CD14-positive monocyte (primary cell): ENCODE measurements at regions not wholly inside any gene's neighbourhood (a gene's known extent, or its start where the extent isn't known, plus 50 kb on each side); places are given as distances from the start of the nearest gene placed in this dataset.

ENCODE experiments used
- DNase-seq, 3 donors: peaks; one replicate each; pipeline ENCODE4 v3.0.0-alpha.2; 2011 to 2022
- H2AFZ ChIP-seq: 2 replicates; pipeline ENCODE4 v1.6.0; 2012; ENCODE audit warnings: mild to moderate bottlenecking, low read depth, low read length, inconsistent platforms; ENCODE audit not compliant: insufficient read depth, poor library complexity, severe bottlenecking
- H3K27ac ChIP-seq, 2 donors: 1 replicate in 1 of 2; 2 replicates in 1 of 2; pipeline ENCODE4 v1.5.1; 2012 to 2013; ENCODE audit warnings: low read length in 2 of 2, control low read depth in 1 of 2, inconsistent platforms in 1 of 2, low read depth in 1 of 2, mild to moderate bottlenecking in 1 of 2
- H3K27me3 ChIP-seq, 2 donors: one replicate each; pipeline versions ENCODE4 v1.6.0 to v1.6.1; 2011 to 2013; ENCODE audit warnings: low read length in 2 of 2; ENCODE audit not compliant: control insufficient read depth in 2 of 2, insufficient read depth in 2 of 2
- H3K36me3 ChIP-seq, 2 donors: replicated peaks in 1 of 2; 1 replicate in 1 of 2; 2 replicates in 1 of 2; pipeline versions ENCODE4 v1.5.1 to v1.6.1; 2012 to 2013; ENCODE audit warnings: low read length in 2 of 2, control low read depth in 1 of 2, inconsistent platforms in 1 of 2, mild to moderate bottlenecking in 1 of 2; ENCODE audit not compliant: insufficient read depth in 2 of 2, control insufficient read depth in 1 of 2
- H3K4me1 ChIP-seq, 2 donors: 1 replicate in 1 of 2; 2 replicates in 1 of 2; pipeline versions ENCODE4 v1.5.1 to v1.6.1; 2012 to 2013; ENCODE audit warnings: low read length in 2 of 2, control low read depth in 1 of 2, inconsistent platforms in 1 of 2, mild to moderate bottlenecking in 1 of 2, moderate library complexity in 1 of 2; ENCODE audit not compliant: insufficient read depth in 2 of 2, control insufficient read depth in 1 of 2
- H3K4me2 ChIP-seq: replicated peaks from 2 replicates; pipeline ENCODE3; 2012; ENCODE audit warnings: low read length, moderate library complexity, mild to moderate bottlenecking; ENCODE audit not compliant: poor library complexity, severe bottlenecking; ENCODE audit errors: extremely low read depth
- H3K4me3 ChIP-seq, 3 experiments: fragments of 200-600 bp in 1 of 3; sonication (generic) in 1 of 3; replicated peaks in 1 of 3; 1 replicate in 2 of 3; 2 replicates in 1 of 3; pipeline ENCODE4 v1.5.1; 2011 to 2013; ENCODE audit warnings: low read length in 3 of 3, mild to moderate bottlenecking in 3 of 3, control low read depth in 2 of 3, low read depth in 2 of 3, inconsistent platforms in 1 of 3, moderate library complexity in 1 of 3
- H3K79me2 ChIP-seq: 2 replicates; pipeline ENCODE4 v1.6.0; 2012; ENCODE audit warnings: mild to moderate bottlenecking, control low read depth, inconsistent platforms, low read length, moderate library complexity; ENCODE audit not compliant: insufficient read depth
- H3K9ac ChIP-seq: 2 replicates; pipeline ENCODE4 v1.6.0; 2017; ENCODE audit warnings: low read length, mild to moderate bottlenecking; ENCODE audit not compliant: insufficient read depth, poor library complexity, severe bottlenecking
- H3K9me3 ChIP-seq, 2 donors: replicated peaks in 1 of 2; 1 replicate in 1 of 2; 2 replicates in 1 of 2; pipeline versions ENCODE4 v1.5.1 to v1.6.1; 2012 to 2013; ENCODE audit warnings: low read length in 2 of 2, control low read depth in 1 of 2; ENCODE audit not compliant: control insufficient read depth in 1 of 2, insufficient read depth in 1 of 2
- H4K20me1 ChIP-seq: 2 replicates; pipeline ENCODE4 v1.6.0; 2012; ENCODE audit warnings: mild to moderate bottlenecking, low read length, control low read depth, moderate library complexity; ENCODE audit not compliant: insufficient read depth
- H3K27ac Mint-ChIP-seq, 7 donors: one replicate each; pipeline ENCODE4 v1.8.0; 2020; ENCODE audit warnings: mild to moderate bottlenecking in 7 of 7, mixed read lengths in 7 of 7, moderate library complexity in 6 of 7, inconsistent platforms in 2 of 7
- H3K27me3 Mint-ChIP-seq, 3 donors: one replicate each; pipeline ENCODE4 v1.8.0; 2021 to 2022; ENCODE audit warnings: low read depth in 3 of 3, mild to moderate bottlenecking in 3 of 3, mixed read lengths in 3 of 3, moderate library complexity in 3 of 3, inconsistent platforms in 1 of 3
- H3K36me3 Mint-ChIP-seq, 2 donors: one replicate each; pipeline ENCODE4 v1.8.0; 2020; ENCODE audit warnings: mixed read lengths in 2 of 2, inconsistent platforms in 1 of 2, mild to moderate bottlenecking in 1 of 2
- H3K4me1 Mint-ChIP-seq: one replicate; pipeline ENCODE4 v1.8.0; 2020; ENCODE audit warnings: mild to moderate bottlenecking, mixed read lengths
- H3K4me3 Mint-ChIP-seq, 2 donors: one replicate each; pipeline ENCODE4 v1.8.0; 2020; ENCODE audit warnings: mild to moderate bottlenecking in 2 of 2, mixed read lengths in 2 of 2, moderate library complexity in 1 of 2
- H3K9me3 Mint-ChIP-seq, 7 donors: one replicate each; pipeline ENCODE4 v1.8.0; 2020 to 2022; ENCODE audit warnings: mixed read lengths in 7 of 7, mild to moderate bottlenecking in 6 of 7, moderate library complexity in 6 of 7, inconsistent platforms in 2 of 7
- WGBS: methylation state at CpG from one replicate; pipeline ENCODE4 v1.1.5; 2013; ENCODE audit warnings: missing lambda C conversion rate; ENCODE audit not compliant: insufficient coverage; 5-methylcytosine and 5-hydroxymethylcytosine counted together
- intact Hi-C, 2 donors: fragments of 100-400 bp; cut with micrococcal nuclease; formaldehyde crosslinking; loops; one replicate each; pipeline versions ENCODE4 v1.15.0 to v1.15.1; 2023
- TF ChIP-seq, protein P1 (sequence below): fragments of 200-600 bp; IDR thresholded peaks from one replicate; pipeline ENCODE4 v1.8.0; 2022; ENCODE audit warnings: antibody characterized with exemption, mild to moderate bottlenecking

GRCh38 chr17:59503500-59503899, 61.9 kb upstream of the DHX40 start:
- Histone ChIP-seq H3K4me3 (no peak overlapping the region), H2AFZ (peak overlapping the region; percentile 23), H3K9me3 (no peaks in the 10 kb centered on the region), H3K9ac (no peak overlapping the region), H3K27ac (no peak overlapping the region), H4K20me1 (no peaks in the 10 kb centered on the region), H3K36me3 (no peaks in the 10 kb centered on the region), H3K4me1 (peaks cover 10 to 13% of the 10 kb centered on the region in 2 donors), H3K27me3 (no peaks in the 10 kb centered on the region), H3K4me2 (no peak overlapping the region), H3K79me2 (no peaks in the 10 kb centered on the region)
- H3K4me3 Mint-ChIP-seq = no peak overlapping the region
- no peak overlapping the region for H3K27ac Mint-ChIP-seq
- DNase-seq = no peak
- peaks cover 0 to 2% (median 2%) of the 10 kb centered on the region in 3 donors for H3K27me3 Mint-ChIP-seq
- TF ChIP-seq, protein P1, sequence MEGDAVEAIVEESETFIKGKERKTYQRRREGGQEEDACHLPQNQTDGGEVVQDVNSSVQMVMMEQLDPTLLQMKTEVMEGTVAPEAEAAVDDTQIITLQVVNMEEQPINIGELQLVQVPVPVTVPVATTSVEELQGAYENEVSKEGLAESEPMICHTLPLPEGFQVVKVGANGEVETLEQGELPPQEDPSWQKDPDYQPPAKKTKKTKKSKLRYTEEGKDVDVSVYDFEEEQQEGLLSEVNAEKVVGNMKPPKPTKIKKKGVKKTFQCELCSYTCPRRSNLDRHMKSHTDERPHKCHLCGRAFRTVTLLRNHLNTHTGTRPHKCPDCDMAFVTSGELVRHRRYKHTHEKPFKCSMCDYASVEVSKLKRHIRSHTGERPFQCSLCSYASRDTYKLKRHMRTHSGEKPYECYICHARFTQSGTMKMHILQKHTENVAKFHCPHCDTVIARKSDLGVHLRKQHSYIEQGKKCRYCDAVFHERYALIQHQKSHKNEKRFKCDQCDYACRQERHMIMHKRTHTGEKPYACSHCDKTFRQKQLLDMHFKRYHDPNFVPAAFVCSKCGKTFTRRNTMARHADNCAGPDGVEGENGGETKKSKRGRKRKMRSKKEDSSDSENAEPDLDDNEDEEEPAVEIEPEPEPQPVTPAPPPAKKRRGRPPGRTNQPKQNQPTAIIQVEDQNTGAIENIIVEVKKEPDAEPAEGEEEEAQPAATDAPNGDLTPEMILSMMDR = no peak
- H3K36me3 Mint-ChIP-seq = no peaks in the 10 kb centered on the region
- peaks cover 6% of the 10 kb centered on the region for H3K4me1 Mint-ChIP-seq
- intact Hi-C loops = no loop called here
- peaks cover 0 to 2% (median 0%) of the 10 kb centered on the region in 7 donors for H3K9me3 Mint-ChIP-seq
- 92% methylated on average over 2 of the region's 3 CpGs for WGBS

- no peak overlapping the region for H3K27ac ChIP-seq
- no peaks in the 10 kb centered on the region for H3K79me2 ChIP-seq
- no peak overlapping the region for H2AFZ ChIP-seq
- DNase-seq = no peak
- H3K36me3 Mint-ChIP-seq = no peaks in the 10 kb centered on the region
- intact Hi-C loops = no loop called here
- H3K4me1 Mint-ChIP-seq = peaks cover 10% of the 10 kb centered on the region
- peaks cover 0 to 2% (median 0%) of the 10 kb centered on the region in 7 donors for H3K9me3 Mint-ChIP-seq
- TF ChIP-seq, protein P1 = no peak
- H3K4me1 ChIP-seq = peaks cover 12 to 17% of the 10 kb centered on the region in 2 donors
- H3K27me3 Mint-ChIP-seq = peaks cover 0 to 2% (median 2%) of the 10 kb centered on the region in 3 donors
- H3K36me3 ChIP-seq = no peaks in the 10 kb centered on the region
- H3K27me3 ChIP-seq = no peaks in the 10 kb centered on the region
- no peaks in the 10 kb centered on the region for H3K9me3 ChIP-seq
- H3K9ac ChIP-seq = no peak overlapping the region
- no peak overlapping the region for H3K27ac Mint-ChIP-seq
- H3K4me3 ChIP-seq = no peak overlapping the region
- no peak overlapping the region for H3K4me2 ChIP-seq
- H4K20me1 ChIP-seq = no peaks in the 10 kb centered on the region
- WGBS = 98% methylated on average over 4 of the region's 4 CpGs
- H3K4me3 Mint-ChIP-seq = no peak overlapping the region
Measured at GRCh38 chr17:59504821-59505220, 60.6 kb upstream of the DHX40 start.
